G401 (cell line): ENCODE measurements at regions not wholly inside any gene's neighbourhood (a gene's known extent, or its start where the extent isn't known, plus 50 kb on each side); places are given as distances from the start of the nearest gene placed in this dataset.

Experiments used
- DNase-seq: peaks from one replicate; pipeline ENCODE4 v3.0.0-alpha.2; 2015; ENCODE audit warnings: low spot score
- in situ Hi-C: cut with HindIII; loops from 2 replicates; pipeline ENCODE4 v1.10.0; 2016; ENCODE audit warnings: low sequenced_read_pairs, mixed read lengths

DNA sequence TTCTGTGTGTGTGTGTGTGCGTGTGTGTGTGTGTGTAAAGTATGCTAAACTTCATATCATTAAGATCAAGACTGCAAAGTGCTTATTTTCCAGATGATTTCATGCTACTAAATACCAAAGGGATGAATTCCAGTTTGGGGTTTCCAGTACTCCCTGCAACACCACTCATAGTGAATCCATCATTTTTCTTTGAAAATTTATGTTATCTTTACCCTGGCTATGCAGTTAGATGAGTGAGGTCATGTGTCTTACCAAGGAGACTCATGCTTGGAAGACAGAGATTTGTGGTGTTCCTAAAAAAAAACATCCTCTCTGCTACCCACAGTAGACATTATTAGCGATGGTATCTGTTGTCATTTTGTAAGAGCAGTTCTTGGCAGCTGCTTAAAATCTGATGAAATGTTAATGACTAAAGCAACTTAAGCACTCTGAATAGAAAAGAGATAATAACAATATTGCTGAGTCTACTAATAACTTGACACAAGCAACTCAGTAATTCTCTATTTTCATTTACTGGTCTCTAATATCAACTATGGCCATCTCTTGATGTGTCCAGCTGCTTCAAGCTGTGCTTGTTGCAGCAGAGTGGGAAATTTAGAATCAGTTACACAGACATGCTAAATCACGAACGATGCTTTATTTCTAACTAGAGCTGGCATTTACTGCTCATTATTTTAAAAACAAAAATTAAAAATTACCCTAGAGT, 1953.0 kb upstream of the IGFBP7 start:
- DNase-seq, result no peak
- in situ Hi-C loops, result no loop called here

DNA sequence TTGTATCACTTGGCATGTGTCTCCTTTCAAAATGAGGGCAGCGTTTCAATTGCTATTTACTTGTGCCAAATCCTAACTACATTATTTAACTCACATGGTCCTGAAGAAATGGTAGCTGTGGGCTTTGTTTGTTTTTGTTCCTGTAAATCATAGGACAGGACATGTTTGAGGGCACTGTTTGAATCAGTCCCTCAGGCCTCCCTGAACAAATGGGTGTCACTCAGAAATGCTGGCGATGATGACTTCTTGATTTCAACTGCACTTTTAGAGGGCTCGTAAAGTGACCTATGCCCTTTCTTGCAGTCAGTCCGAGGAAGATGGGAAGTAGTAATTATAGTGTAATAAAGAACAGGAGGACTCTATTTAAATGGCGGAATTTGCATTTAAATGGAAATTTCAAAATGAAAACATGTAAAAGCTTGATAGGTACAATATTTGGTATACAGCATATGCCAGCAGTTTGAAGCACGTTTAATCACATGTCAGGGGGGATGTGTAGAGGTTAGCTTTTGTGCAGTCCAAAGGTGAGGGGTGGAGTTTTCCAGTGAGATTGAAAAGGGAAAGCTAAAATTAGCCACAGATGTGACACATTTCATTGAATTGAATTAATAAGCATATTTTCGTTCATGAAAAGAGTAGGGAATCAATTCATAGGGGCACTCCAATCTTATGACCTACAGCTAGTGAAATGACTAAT, 1958.7 kb upstream of the IGFBP7 start:
- in situ Hi-C loops, result no loop called here
- DNase-seq, result no peak

DNA sequence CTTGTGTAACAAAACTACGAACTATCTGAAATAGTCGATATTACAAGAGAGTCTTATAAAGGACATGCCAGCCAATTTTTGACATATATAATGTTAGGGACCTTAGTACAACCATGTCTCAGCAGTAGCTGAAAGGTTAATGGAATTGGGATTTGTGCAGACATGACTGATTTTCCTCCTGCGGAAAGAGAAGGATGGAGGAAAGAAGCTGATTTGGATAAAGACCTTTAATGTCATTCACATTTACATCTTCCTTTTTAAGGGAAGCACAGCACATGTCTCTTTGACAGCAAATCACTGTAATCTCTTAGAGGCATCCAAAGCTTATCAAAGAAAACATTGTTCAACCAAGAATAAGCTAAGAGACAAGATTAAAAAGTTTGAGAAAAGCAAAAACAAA, 1976.2 kb upstream of the IGFBP7 start:
- in situ Hi-C loops, result no loop called here

DNA sequence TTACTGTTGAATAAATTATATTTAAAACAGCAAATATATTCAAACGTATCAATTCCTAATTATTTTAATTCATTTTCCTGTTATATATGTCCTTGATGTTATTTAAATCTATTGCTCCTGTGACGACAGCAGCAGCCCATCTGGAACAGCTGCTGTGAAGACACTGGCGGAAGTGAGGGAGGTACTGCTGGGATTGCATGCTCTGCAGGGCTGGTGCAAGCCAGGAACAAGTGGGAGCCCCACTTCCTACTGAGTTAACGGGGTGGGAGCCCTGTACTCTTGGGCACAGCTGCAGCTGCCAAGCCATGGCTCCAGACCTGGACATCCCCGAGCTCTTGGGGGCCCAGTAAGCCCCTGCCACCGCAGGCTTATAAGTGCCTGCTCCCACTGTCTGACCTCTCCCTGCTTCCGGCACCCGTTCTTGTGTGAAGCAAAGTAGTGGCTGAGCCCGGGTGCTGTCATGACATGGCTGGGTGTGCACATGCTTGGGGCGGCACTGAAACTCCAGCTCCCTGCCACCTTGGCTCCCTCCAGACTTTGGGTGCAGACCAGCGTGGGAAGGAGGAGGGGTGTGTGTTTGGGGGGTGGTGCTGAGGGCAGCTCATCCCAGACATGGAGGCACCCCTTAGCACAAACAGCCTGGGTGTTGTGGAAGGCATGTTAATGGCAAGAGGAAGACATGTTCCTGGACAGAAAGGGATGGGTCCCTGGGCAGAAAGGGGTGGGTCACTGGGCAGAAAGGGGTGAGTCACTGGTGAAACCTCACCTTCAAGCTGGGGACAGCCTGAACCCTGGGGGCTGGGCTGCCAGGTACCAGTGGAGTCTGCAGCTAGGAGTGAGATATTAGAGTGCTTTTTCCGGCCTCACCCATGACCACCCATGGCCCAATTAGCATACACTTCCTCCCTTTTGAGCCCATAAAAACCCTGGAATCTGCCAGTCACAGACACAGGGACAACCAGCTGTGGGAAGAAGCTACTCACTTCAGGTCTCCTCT, 1981.3 kb upstream of the IGFBP7 start:
- DNase-seq, result no peak
- in situ Hi-C loops, result no loop called here

More for the DNA sequence above, 1976.2 kb upstream of the IGFBP7 start:
- no peak for DNase-seq

DNA sequence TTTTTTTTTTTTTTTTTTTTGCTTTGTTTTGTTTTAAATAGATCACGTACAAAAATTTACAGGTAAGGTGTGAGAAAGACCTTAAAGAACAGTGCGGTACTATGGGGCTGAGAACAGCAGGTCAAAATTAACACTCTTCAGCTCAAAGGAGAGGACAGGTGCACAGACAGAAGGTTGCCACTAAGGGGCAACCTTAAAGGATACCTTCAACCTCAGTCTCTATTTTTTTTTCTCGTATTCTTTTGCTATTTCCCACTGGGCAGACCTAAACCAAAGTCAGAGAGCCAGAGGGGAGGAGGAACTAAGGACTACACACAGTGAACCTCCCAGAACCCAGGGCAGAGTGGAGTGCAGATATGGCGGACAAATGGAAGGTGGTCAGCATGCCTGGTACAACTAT, 1984.3 kb upstream of the IGFBP7 start:
- in situ Hi-C loops, result no loop called here
- DNase-seq, result no peak

DNA sequence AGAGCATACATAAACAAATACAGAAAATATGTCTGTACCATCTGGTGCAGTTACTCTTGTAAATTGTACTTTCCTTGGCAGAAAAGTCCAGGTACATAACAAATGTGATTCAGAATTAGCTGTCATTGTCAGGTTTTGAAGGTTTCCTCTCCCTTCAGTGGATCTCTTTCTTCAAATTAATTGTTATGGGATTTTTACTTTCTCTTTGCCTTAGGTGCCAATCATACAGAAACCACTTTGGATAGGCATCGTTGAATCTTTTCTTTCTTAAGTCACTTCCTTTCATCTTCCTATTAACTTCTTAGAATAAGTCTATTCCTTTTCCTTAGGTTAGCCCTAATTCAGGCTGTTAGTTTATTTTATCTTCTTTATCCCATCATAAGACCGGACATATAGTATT, 1992.1 kb upstream of the IGFBP7 start:
- DNase-seq, result no peak
- in situ Hi-C loops, result no loop called here

DNA sequence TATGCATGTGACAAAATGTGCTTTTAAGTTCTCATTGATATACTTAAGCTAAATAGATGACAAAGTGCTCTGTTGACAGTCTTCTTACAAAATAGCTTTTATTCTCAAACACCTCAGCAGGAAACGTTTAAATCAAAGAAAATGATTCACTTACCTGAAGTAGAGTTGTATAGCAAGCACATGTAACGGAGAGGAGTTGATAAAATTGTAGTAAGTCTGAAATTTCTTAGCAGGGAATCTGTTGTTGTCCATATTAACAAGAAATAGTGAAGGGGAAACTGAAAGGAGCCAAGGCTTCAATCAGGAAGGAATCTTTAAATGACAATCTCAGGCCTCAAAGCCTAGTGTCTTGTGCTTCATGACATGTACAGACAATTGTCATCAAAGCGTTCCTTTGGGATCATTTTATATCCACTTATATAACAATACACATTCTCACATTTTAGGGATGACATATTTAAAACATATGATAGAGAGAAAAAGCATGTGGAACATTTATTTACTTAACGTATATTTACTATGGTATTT, 2010.2 kb upstream of the IGFBP7 start:
- in situ Hi-C loops, result no loop called here
- no peak for DNase-seq

DNA sequence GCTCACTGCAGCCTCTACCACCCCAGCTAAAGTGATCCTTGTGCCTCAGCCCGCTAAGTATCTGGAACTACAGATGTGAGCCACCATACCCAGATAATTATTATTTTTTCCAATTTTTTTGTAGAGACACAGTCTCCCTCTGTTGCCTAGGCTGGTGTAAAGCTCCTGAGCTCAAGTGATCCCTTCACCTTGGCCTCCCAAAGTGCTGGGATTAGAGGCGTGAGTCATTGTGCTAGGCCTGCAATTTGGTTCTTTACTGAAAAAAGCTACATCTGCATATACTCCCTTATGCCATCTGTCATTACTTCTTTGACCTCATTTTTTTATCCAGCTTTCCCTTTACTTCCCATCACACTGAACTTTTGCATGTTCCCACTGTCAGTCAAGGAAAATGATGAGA, 2012.4 kb upstream of the IGFBP7 start:
- DNase-seq, result no peak
- in situ Hi-C loops, result no loop called here

DNA sequence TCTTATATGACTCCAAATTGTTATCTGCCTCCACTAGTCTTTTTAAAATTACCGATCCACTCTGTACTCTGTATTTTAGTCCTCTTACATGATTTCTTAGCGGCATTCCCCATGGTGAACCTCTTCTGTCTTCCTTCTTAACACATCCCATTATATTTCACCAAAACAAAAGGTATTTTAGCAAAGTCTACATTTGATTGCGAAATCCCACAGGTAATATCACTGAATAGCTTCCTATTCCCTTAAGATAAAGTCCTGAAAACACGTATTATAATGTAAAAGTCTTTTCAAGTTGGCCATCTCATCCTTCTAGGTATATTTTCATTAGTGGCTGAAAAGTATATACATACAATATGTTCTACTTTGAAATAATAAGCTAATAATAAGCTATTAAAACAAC, 2016.0 kb upstream of the IGFBP7 start:
- no peak for DNase-seq
- in situ Hi-C loops, result no loop called here

DNA sequence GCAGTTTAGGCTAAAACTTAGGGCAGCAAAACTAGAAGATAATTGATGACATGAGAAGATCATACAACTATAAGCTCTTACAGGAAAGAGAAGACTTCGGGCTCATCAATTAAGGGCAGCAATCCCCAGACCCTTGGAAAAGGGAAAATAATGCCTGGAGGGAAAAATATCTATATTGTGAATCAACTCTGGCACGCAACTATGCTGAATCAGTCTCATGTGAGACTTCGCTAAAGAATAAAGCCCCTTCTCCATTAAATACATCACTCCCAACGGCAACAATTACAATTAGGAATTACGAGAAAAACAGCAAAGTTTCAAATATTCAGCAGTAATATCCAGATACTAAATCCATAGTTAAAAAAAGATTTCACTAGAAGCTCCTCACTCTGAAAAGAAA, 2016.8 kb upstream of the IGFBP7 start:
- no peak for DNase-seq
- in situ Hi-C loops, result no loop called here

DNA sequence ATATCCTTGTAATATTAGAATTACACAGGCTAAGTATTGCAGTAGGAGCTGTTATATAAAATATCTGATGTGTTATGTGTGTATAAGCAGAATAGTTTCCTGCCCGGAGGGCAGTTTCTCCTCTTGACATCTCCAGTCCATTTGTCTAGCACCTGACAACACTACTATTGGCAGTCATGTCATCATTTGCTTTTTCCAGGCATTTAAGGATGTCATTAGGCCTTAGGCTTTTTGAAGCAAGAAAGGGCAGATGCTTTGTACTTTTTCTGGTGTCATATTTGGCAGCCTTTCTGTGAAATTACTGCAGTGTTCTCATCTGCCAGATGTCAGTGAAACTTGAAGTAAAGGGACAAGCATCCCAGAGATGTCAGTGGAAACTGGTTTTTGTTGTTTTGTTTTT, 2017.6 kb upstream of the IGFBP7 start:
- DNase-seq, result no peak
- in situ Hi-C loops, result no loop called here

DNA sequence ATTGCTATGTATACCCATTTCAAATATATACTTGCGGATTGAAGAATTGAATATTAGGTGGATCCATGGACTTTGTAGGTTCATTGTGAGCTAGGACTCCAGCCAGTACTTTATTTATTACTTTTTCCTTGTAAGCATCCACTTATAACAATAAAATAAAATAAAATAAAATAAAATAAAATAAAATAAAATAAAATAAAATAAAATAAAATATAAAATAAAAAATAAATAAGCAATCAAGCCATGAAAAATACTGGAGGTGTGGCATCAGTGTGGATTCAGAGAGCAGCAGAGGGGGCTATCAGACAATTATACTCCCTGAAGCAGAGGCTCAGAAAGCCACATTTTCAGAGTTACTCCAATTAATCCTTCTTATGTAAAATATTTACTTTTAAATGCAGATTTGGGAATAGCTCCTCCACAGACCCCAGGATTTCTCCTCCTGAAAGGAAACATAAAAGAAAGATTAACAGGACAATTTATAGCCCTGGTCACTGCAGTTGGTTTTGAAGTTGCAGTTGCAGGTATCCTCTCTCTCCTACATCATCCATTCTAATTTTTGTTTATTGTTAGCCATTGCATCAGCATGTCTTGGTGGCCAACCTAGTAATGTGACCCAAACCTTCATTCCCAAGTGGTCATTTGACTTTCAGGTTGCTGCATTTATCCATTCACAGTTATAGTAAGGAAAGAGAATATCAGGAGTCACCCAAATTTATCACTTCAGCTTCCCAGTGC, 2025.2 kb upstream of the IGFBP7 start:
- in situ Hi-C loops, result no loop called here
- DNase-seq, result no peak

DNA sequence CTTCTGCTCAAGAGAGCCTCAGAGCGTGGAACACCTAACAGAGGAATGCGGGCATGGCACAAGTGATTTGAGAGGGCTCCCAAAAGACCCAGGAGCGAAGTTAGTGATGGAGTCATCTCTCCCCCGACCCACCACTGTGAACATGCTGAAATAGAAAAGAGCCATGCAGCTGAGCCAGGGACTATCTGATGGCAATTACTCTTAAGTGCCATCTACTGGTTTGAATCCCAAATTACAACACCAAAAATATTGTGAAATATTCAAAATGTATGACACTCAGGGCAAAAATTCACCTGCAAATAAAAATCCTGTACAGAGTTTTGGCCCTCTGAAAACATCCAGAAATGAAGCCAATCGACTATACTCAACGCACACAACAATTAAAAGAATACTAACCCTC, 2038.9 kb upstream of the ADGRL3 start:
- no peak for DNase-seq
- in situ Hi-C loops, result no loop called here

DNA sequence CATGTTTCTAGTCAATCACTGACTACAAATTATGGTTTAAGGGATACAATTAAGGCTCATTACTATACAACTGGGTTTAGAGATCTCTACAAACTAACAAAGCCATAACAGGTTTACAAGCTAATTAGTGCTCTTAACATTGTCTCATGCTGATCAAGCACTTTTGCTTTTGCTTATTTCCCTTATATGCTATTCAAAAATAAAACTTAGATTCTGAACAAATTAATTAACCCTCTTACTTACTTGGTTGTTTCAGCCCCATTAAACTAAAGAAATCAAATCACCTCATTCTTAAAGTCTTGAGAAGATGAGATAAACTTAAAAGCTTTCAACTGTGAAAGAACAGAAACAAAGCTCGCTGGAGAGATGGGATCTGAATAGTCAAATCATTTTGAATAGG, 2024.5 kb upstream of the ADGRL3 start:
- in situ Hi-C loops, result no loop called here
- DNase-seq, result no peak

DNA sequence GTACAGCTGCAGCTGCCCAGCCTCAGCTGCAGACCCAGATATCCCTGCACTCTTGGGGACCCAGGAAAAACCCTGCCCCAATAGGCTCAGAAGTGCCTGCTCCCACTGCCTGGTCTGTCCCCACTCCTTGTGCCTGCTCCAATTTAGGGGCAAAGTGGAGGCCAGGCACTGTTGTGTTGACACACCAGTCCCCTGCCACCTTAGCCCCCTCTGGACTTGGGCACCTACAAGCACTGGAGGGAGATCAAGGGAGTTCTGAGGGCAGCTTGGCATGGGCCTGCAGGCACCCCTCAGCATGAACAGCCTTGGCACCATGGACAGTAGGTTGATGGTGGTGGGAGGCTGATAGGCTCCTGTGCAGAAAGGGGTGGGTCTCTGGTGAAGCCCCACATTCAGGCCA, 2020.8 kb upstream of the ADGRL3 start:
- in situ Hi-C loops, result no loop called here
- DNase-seq, result no peak

DNA sequence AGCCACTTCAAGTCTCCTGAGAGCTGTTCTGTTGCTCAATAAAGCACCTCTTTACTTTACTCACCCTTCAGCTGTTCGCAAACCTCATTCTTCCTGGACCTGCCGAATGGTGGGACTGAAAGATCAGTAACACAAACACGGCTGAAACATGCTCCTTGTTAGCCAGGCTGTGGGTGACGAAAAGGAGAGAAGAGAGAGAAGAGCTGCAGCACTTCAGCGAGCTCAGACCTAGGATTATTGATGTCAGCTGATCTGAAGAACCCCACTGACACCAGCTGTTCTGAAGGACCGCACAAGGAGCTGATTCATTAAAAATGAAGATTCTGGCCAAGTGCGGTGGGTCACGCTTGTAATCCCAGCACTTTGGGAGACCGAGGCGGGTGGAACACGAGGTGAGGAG, 2020.0 kb upstream of the ADGRL3 start:
- DNase-seq, result peak; percentile 54
- in situ Hi-C loops, result no loop called here

DNA sequence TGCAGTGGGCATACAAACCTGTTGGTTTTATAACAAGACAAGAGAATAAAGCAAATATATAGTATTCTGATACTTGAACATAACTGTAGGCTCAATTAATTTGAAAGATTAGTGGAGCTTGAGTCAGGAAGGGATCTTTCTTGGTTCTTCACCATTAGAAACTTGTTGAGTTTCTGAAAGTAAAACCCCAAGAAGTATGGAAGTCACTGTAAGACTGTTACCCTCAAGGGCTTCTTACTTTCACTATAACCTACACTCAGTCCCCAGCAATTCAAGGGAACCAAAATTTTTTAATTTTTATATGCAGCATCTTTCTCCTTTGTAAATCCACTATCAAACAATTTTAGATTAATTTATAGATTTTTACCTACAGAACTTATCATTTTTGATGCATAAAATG, 2019.2 kb upstream of the ADGRL3 start:
- DNase-seq, result no peak
- in situ Hi-C loops, result no loop called here

DNA sequence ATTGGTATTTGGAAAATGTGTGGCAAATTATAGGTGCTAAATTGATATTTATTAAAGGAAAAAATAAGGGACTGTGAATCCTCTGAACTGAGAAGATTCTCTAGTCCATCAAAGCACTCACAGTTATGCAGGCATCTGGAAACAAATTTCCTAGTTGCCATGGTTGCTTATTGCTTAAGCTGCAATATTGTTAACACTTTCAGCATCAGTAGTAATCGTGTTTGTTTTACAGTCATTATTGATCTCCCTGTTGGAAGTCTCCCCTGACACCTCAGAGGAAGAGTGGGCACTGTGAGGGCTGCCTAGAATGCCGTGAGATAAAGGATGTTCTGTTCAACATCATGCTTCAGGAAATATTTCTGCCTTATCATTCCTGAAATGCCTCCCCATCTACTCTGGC, 2004.3 kb upstream of the ADGRL3 start:
- in situ Hi-C loops, result no loop called here

DNA sequence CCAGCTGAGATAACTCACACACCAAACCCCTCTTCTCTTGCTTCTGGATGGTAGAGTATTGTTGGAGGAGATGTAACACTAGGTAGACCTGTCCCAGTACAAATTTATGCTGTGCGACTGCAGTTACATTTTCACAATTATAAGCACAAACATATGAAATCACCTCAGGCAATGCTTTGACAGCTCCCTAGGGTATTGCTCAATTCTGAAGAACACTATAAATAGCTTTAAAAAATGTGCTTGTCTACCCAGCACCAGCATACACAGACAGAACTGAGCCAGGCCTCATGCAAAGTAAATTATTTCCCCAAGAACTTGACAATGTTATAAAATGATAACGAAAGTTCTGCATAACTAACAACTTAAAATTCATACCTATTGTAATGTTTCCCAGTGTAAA, 1999.1 kb upstream of the ADGRL3 start:
- in situ Hi-C loops, result no loop called here

More for the DNA sequence above, 2004.3 kb upstream of the ADGRL3 start:
- no peak for DNase-seq

More for the DNA sequence above, 1999.1 kb upstream of the ADGRL3 start:
- no peak for DNase-seq
